ENCODE measurements at regions not wholly inside any gene's neighbourhood (a gene's known extent, or its start where the extent isn't known, plus 50 kb on each side); places are given as distances from the start of the nearest gene placed in this dataset.

- H3K27me3 Mint-ChIP-seq = peaks cover 1% of the 10 kb centered on the region
- ChIA-PET CTCF (interaction anchor here (1.1 to 1.4 kb wide), 4 partner anchors 11 to 107 kb away, joined by 3 to 4 read pairs (median 4); no protein-coding TSS in a partner anchor), POLR2A (no interaction called here)
- DNase-seq = no peak
- no peaks in the 10 kb centered on the region for H3K36me3 Mint-ChIP-seq (ENCODE audit: low read depth)
- no peak overlapping the region for H3K4me3 Mint-ChIP-seq
- peaks cover 2% of the 10 kb centered on the region for H3K4me1 Mint-ChIP-seq
- no peak overlapping the region for H3K27ac Mint-ChIP-seq
- no peaks in the 10 kb centered on the region for H3K9me3 Mint-ChIP-seq
These were observed 82.0 kb upstream of the MEX3C start for GRCh38 chr18:51279367-51279984.

GRCh38 chr18:51287818-51288508, 90.5 kb upstream of the MEX3C start:
- H3K9me3 Mint-ChIP-seq = peaks cover 2% of the 10 kb centered on the region
- CTCF ChIA-PET = no interaction called here
- no peak overlapping the region for H3K27ac Mint-ChIP-seq
- POLR2A ChIA-PET = no interaction called here
- H3K4me1 Mint-ChIP-seq = no peaks in the 10 kb centered on the region
- no peaks in the 10 kb centered on the region for H3K36me3 Mint-ChIP-seq (ENCODE audit: low read depth)
- H3K4me3 Mint-ChIP-seq = no peak overlapping the region
- DNase-seq = no peak
- peaks cover 8% of the 10 kb centered on the region for H3K27me3 Mint-ChIP-seq

DNA sequence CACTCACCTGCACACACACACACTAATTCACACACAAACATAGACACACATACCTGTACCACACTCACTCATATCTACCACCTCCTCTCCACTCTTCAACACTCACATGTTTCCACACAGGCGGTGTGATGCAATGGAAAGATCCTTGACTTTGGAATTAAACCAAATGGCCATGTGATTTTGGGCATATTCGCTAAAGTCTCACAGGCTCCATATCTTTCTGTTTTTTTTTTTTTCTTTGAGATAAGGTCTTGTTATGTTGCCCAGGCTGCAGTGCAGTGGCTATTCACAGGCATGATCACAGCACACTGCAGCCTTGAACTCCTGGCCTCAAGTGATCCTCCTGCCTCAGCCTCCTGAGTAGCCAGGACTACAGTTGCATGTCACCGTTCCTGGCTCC, 91.1 kb upstream of the MEX3C start:
- CTCF ChIA-PET = no interaction called here
- Mint-ChIP-seq H3K27me3 (peaks cover 12% of the 10 kb centered on the region), H3K27ac (no peak overlapping the region), H3K9me3 (peaks cover 2% of the 10 kb centered on the region), H3K4me1 (no peaks in the 10 kb centered on the region), H3K4me3 (no peak overlapping the region), H3K36me3 (ENCODE audit: low read depth) (no peaks in the 10 kb centered on the region)
- POLR2A ChIA-PET = no interaction called here
- no peak for DNase-seq

DNA sequence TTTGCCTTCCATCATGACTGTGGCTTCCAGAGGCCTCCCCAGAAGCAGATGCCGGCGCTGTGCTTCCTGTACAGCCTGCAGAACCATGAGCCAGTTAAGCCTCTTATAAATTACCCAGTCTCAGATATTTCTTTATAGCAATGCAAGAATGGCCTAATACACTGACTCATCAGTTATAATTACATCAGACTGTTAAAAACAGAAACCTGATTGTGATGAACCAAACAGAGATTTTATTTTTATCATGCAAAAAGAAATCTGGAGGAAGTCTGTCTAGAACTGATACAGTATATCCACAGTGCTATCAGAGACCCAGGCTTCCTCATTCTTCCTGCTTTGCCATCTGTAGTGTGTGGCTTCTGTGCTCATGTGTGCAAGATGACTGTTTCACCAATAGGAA, 93.4 kb upstream of the MEX3C start:
- peaks cover 9% of the 10 kb centered on the region for H3K27me3 Mint-ChIP-seq

DNA sequence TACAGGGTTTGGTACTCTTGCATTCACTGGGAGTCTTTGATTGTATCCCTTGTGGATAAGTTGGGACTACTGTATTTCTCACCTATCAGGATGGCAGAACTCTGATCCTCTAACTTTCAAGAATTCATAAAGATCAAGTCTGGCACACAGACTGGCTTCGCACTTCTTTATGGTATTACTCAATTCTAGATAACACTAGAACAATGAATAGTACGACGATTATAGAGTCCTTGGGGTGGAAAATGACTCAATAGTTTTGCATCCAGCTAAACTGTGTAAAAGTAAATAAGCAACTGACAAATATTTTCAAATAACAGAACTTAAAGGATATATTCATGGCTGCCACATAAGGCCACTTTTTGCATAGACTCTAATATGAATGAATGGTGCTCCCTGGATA, 103.4 kb upstream of the MEX3C start:
- POLR2A ChIA-PET = no interaction called here

More for the DNA sequence above, 93.4 kb upstream of the MEX3C start:
- Mint-ChIP-seq H3K27ac (no peak overlapping the region), H3K4me1 (no peaks in the 10 kb centered on the region), H3K36me3 (ENCODE audit: low read depth) (no peaks in the 10 kb centered on the region), H3K9me3 (peaks cover 2% of the 10 kb centered on the region), H3K4me3 (no peak overlapping the region)
- DNase-seq = no peak
- ChIA-PET CTCF (no interaction called here), POLR2A (no interaction called here)

DNA sequence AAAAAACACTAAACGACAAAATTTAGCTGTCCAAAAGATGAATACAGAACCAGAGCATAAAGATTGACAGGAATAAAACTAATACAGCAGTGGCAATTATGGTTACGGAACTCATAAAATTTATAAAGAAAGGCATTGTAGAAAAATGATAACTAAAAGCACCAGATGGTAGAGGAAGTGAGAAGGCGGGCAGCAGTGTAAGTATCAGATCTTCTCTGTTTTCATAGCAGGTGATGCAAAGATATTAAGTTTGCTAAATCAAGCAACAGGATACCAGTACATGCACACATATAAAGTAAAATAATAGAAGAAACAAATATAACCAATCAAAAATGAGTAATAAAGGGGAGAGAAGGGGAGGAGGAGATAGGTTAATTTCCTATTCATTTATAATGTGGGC, 103.9 kb upstream of the MEX3C start:
- no peak overlapping the region for H3K4me3 Mint-ChIP-seq
- CTCF ChIA-PET = no interaction called here
- POLR2A ChIA-PET = no interaction called here

More for the DNA sequence above, 103.4 kb upstream of the MEX3C start:
- Mint-ChIP-seq H3K4me3 (no peak overlapping the region), H3K27ac (no peak overlapping the region), H3K36me3 (ENCODE audit: low read depth) (no peaks in the 10 kb centered on the region), H3K27me3 (peaks cover 5% of the 10 kb centered on the region), H3K4me1 (no peaks in the 10 kb centered on the region), H3K9me3 (no peaks in the 10 kb centered on the region)
- CTCF ChIA-PET = no interaction called here
- no peak for DNase-seq

GRCh38 chr18:51316677-51317076, 119.2 kb upstream of the MEX3C start:
- H3K4me3 Mint-ChIP-seq = no peak overlapping the region
- no peak overlapping the region for H3K27ac Mint-ChIP-seq
- no peaks in the 10 kb centered on the region for H3K4me1 Mint-ChIP-seq
- DNase-seq = no peak
- no peaks in the 10 kb centered on the region for H3K27me3 Mint-ChIP-seq
- CTCF ChIA-PET = no interaction called here
- H3K9me3 Mint-ChIP-seq = no peaks in the 10 kb centered on the region
- no peaks in the 10 kb centered on the region for H3K36me3 Mint-ChIP-seq (ENCODE audit: low read depth)
- POLR2A ChIA-PET = no interaction called here

More for the DNA sequence above, 103.9 kb upstream of the MEX3C start:
- DNase-seq = no peak
- peaks cover 9% of the 10 kb centered on the region for H3K27me3 Mint-ChIP-seq
- no peaks in the 10 kb centered on the region for H3K4me1 Mint-ChIP-seq
- no peaks in the 10 kb centered on the region for H3K36me3 Mint-ChIP-seq (ENCODE audit: low read depth)
- peaks cover 2% of the 10 kb centered on the region for H3K9me3 Mint-ChIP-seq
- H3K27ac Mint-ChIP-seq = no peak overlapping the region

DNA sequence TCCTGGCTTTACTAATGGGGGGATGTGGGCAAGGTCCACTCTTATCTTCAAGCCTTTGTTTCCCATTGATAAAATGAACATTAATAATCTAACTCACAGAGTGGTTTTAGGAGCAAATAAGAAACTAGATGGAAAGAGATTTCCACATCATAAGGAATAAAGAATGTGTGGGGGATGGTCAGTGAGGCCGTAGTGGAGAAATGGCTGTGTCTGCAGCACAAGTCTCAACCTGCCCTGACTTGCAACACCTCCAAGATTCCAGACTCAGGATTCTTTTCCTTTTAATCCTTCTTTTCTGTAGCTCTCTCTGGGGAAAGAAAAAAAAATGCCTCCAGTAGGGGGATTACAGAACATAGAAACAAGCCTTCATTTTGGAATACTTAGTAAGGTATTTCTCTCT, 124.2 kb upstream of the MEX3C start:
- DNase-seq = no peak
- ChIA-PET POLR2A (no interaction called here), CTCF (no interaction called here)
- Mint-ChIP-seq H3K36me3 (ENCODE audit: low read depth) (no peaks in the 10 kb centered on the region), H3K27ac (no peak overlapping the region), H3K9me3 (no peaks in the 10 kb centered on the region), H3K4me1 (no peaks in the 10 kb centered on the region), H3K4me3 (no peak overlapping the region), H3K27me3 (peaks cover 12% of the 10 kb centered on the region)

DNA sequence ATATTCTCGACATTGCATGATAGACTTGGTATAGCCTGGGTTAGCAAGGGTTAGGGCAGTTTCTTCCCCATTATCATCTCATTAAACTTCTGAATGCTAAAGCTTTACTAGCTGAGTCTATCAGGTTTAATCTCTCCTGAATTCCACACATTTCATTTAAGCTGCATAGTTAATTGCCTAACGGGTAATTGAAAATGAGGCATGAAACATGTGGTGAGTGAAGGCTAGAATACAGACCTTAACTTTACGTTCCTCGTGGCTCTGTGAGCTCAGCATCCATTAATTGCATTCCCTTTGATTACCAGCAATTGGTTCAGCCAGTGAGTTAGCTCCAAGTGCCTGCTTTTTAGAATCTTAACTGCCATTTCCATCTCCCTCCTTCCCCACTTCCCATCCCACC, 126.5 kb upstream of the MEX3C start:
- DNase-seq = no peak
- H3K27ac Mint-ChIP-seq = no peak overlapping the region
- ChIA-PET POLR2A (no interaction called here), CTCF (interaction anchor here (0.7 kb wide), 1 partner anchor 216 kb away, joined by 5 read pairs; no protein-coding TSS in a partner anchor)
- H3K36me3 Mint-ChIP-seq (ENCODE audit: low read depth) = no peaks in the 10 kb centered on the region
- H3K4me1 Mint-ChIP-seq = no peaks in the 10 kb centered on the region
- H3K9me3 Mint-ChIP-seq = no peaks in the 10 kb centered on the region
- peaks cover 14% of the 10 kb centered on the region for H3K27me3 Mint-ChIP-seq
- H3K4me3 Mint-ChIP-seq = no peak overlapping the region

DNA sequence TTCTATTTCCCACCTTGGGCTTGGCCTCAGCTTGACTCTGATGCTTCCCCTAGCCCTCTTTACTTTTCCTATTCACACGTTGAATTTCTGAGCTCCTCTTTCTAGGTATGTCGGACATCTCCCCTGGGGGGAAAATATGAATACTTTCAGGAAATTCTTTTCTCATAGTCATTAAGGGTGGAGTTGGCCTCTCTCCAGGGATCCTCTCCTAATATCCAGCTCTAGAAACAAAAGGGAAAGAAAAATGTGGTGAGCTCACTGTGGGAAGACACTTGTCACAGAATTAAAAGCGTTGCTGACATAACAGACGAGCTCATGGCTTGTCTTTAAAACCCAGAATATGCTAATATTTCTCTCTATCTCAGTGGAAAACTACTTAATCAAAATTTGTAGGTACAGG, 132.7 kb upstream of the MEX3C start:
- no peaks in the 10 kb centered on the region for H3K4me1 Mint-ChIP-seq
- DNase-seq = no peak
- H3K9me3 Mint-ChIP-seq = no peaks in the 10 kb centered on the region
- CTCF ChIA-PET = no interaction called here
- H3K36me3 Mint-ChIP-seq (ENCODE audit: low read depth) = no peaks in the 10 kb centered on the region
- no peak overlapping the region for H3K27ac Mint-ChIP-seq
- POLR2A ChIA-PET = no interaction called here
- peaks cover 20% of the 10 kb centered on the region for H3K27me3 Mint-ChIP-seq
- no peak overlapping the region for H3K4me3 Mint-ChIP-seq

DNA sequence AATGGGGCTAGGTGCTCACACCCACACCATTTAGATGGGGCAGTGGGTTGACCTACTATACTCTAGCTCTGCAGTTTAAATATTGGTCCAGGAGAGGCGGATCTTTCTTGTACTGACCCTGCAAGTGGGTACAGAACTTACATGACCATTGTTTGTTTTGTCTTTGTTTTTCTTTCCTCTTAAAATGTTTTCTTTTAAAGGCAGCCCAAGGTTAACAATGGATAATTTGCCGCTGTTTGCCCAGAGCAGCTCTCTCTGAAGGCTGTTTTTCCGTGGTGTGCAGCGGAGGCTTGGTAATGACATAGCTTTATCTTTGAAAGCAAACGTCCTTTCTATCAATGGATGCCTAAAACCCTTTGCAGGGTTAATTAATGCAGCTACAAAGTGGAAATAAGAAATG, 133.3 kb upstream of the MEX3C start:
- Mint-ChIP-seq H3K4me3 (no peak overlapping the region), H3K27ac (no peak overlapping the region), H3K4me1 (no peaks in the 10 kb centered on the region), H3K9me3 (no peaks in the 10 kb centered on the region), H3K36me3 (ENCODE audit: low read depth) (no peaks in the 10 kb centered on the region), H3K27me3 (peaks cover 16% of the 10 kb centered on the region)
- DNase-seq = no peak
- POLR2A ChIA-PET = no interaction called here
- CTCF ChIA-PET = no interaction called here

DNA sequence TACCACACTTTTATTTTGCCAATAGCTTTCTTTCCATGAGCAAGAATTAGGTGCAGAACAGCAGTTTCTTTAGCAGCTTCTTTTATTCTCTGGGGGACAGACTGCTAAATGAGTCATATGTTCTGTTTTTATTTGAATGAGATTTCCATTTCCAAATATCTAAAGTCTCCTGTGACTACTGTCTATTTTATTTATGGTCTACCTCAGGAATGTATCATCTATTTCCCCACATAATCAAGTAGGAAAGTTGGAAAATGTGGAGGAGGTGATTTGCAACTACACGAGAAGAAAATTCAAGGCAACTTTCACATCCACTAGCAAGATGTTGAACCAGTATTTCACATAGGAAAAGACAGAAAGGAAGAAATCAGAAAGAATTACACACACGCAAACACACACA, 139.9 kb upstream of the MEX3C start:
- ChIA-PET POLR2A (no interaction called here), CTCF (no interaction called here)
- H3K4me1 Mint-ChIP-seq = no peaks in the 10 kb centered on the region
- H3K9me3 Mint-ChIP-seq = no peaks in the 10 kb centered on the region
- H3K27ac Mint-ChIP-seq = no peak overlapping the region
- no peaks in the 10 kb centered on the region for H3K36me3 Mint-ChIP-seq (ENCODE audit: low read depth)
- no peak for DNase-seq
- peaks cover 23% of the 10 kb centered on the region for H3K27me3 Mint-ChIP-seq
- H3K4me3 Mint-ChIP-seq = no peak overlapping the region

DNA sequence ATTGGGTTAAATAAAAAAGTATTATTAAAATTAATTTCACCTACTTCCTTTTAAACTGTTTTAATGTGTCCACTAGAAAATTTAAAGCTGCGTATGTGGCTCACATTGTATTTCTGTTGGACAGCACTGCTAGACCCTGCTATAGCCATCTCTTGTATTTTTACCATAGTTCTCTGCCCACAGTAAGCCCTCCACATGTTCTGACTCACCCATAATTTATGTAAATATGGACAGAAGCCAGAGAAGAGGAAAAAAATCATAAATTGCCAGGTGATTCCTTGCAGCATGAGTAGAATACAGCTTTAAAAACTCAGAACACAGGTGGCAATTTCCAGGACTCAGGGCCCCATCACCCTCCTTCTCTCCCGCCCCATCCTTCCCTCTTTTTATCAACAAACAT, 142.4 kb upstream of the MEX3C start:
- H3K4me3 Mint-ChIP-seq = no peak overlapping the region
- peaks cover 24% of the 10 kb centered on the region for H3K27me3 Mint-ChIP-seq
- CTCF ChIA-PET = no interaction called here
- no peak overlapping the region for H3K27ac Mint-ChIP-seq
- H3K4me1 Mint-ChIP-seq = no peaks in the 10 kb centered on the region
- no peaks in the 10 kb centered on the region for H3K36me3 Mint-ChIP-seq (ENCODE audit: low read depth)
- POLR2A ChIA-PET = no interaction called here
- H3K9me3 Mint-ChIP-seq = no peaks in the 10 kb centered on the region
- DNase-seq = no peak

DNA sequence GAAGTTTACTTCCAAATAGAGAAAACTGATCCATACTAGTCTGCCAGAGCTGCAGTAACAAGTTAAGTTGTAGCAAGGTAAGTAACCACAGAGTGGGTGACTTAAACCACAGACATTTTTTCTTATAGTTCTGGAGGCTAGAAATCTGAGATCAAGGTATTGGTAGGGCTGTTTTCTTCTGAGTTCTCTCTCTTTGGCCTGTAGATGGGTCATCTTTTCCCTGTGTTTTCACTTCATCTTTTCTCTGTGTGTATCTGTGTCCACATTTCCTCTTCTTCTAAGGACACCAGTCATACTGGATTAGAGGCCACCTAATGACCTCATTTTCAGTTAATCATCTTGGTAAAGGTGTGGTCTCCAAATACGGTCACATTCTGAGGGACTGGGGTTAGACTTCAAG, 142.9 kb upstream of the MEX3C start:
- H3K36me3 Mint-ChIP-seq (ENCODE audit: low read depth) = no peaks in the 10 kb centered on the region
- ChIA-PET POLR2A (no interaction called here), CTCF (no interaction called here)
- no peaks in the 10 kb centered on the region for H3K4me1 Mint-ChIP-seq
- no peak for DNase-seq
- H3K27ac Mint-ChIP-seq = no peak overlapping the region
- H3K9me3 Mint-ChIP-seq = no peaks in the 10 kb centered on the region
- H3K4me3 Mint-ChIP-seq = no peak overlapping the region
- peaks cover 27% of the 10 kb centered on the region for H3K27me3 Mint-ChIP-seq

Measured in activated CD4-positive, alpha-beta memory T cell treated with anti-CD3 and anti-CD28 coated beads, Interleukin-2, amount 10 ng/mL, durations not matched to agents 7 days and 5 days (primary cell).